ENCODE measurements at regions not wholly inside any gene's neighbourhood (a gene's known extent, or its start where the extent isn't known, plus 50 kb on each side); places are given as distances from the start of the nearest gene placed in this dataset.

DNA sequence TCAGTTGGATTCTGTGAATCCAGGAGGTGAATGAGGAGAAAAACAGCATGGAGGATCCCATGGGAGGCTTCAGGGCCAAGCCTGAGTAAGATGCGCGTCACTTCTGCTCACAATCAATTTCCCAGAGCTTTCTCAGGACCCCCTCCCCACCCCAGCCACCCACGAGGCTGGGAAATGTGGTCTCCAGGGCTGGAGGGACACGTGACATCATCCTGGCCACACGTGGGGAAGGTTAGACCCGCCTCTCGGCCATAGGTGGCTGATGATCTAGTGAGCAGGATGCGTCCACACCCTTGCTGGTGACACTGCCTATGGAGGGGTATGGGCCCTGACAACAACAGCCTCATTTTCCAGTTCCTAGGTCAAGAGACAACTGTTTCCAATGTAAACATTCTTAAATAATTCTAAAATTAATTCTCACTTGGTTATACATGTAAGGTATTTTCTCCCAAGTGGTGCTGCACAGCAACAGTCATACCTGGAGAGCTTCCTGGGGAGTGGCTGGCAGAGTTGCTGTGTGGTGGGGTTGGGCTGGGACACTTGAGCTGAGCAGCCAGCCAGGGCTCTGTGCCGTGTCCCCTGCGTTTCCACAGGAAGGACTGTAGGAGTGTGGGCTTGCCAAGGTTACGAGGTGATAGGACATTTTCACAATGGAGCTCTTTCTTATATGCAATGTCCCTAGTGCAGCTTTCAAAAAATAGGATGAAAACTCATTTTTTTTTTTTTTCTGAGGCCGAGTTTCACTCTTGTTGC, 153.1 kb downstream of the GADD45G start:
- H3K36me3 ChIP-seq = no peaks in the 10 kb centered on the region
- DNase-seq (no peak), ATAC-seq (peak; percentile 85)
- H3K9me3 ChIP-seq = no peaks in the 10 kb centered on the region
- no peak overlapping the region for H3K27ac ChIP-seq
- no peak overlapping the region for H3K4me3 ChIP-seq
- TF ChIP-seq, protein P1, sequence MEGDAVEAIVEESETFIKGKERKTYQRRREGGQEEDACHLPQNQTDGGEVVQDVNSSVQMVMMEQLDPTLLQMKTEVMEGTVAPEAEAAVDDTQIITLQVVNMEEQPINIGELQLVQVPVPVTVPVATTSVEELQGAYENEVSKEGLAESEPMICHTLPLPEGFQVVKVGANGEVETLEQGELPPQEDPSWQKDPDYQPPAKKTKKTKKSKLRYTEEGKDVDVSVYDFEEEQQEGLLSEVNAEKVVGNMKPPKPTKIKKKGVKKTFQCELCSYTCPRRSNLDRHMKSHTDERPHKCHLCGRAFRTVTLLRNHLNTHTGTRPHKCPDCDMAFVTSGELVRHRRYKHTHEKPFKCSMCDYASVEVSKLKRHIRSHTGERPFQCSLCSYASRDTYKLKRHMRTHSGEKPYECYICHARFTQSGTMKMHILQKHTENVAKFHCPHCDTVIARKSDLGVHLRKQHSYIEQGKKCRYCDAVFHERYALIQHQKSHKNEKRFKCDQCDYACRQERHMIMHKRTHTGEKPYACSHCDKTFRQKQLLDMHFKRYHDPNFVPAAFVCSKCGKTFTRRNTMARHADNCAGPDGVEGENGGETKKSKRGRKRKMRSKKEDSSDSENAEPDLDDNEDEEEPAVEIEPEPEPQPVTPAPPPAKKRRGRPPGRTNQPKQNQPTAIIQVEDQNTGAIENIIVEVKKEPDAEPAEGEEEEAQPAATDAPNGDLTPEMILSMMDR (IDR thresholded peaks at IDR 0.05) = no peak
- H3K27me3 ChIP-seq = no peaks in the 10 kb centered on the region
- H3K4me1 ChIP-seq = no peaks in the 10 kb centered on the region
- intact Hi-C loops (cut with DNase I) = no loop called here

DNA sequence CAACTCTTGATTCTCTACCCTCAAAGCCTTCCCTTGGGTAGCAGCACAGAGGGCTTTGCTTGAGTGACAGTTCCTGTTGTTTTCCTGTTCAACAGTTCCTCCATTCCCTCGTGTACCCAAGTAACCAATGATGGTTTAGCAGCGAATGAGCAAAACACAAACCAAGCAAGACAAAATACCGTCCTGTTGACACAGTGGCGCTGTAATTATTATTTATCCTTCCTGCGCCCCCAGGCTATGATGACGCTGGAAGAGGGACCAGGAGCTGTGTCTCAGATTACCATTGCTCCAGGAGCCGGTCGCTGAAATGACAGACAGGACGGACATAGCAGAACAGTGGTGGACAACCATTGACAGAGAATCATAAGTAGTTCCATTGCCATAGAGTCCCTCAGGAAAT, 154.8 kb downstream of the GADD45G start:
- Histone ChIP-seq H3K4me3 (no peak overlapping the region), H3K36me3 (no peaks in the 10 kb centered on the region), H3K4me1 (no peaks in the 10 kb centered on the region), H3K9me3 (no peaks in the 10 kb centered on the region), H3K27me3 (no peaks in the 10 kb centered on the region), H3K27ac (no peak overlapping the region)
- intact Hi-C loops (cut with DNase I) = no loop called here
- DNase-seq (no peak), ATAC-seq (no peak)
- TF ChIP-seq, protein P1 (IDR thresholded peaks at IDR 0.05) = no peak

DNA sequence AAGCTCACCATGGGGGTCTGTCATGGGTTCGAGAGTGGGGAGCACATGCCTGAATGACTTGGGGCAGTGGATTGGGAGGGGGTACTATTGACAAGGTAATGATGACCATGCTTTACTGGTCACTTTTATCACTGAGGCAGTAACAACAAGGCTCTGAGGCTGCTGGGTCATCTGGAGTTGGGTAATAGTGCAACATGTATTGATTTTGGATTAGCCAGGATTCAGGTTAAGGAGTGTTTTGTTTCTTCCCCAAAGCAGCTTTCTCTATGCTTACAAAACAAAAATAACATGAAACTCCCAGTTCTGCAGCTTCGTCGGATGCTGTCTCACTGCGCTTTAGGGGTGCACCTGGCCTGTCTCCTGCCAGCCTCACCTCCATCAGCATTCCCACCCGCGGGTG, 155.3 kb downstream of the GADD45G start:
- ATAC-seq = no peak
- DNase-seq = no peak
- no peaks in the 10 kb centered on the region for H3K27me3 ChIP-seq
- TF ChIP-seq, protein P1 (IDR thresholded peaks at IDR 0.05) = no peak
- H3K4me1 ChIP-seq = no peaks in the 10 kb centered on the region
- no peak overlapping the region for H3K27ac ChIP-seq
- no peak overlapping the region for H3K4me3 ChIP-seq
- intact Hi-C loops (cut with DNase I) = no loop called here
- H3K9me3 ChIP-seq = no peaks in the 10 kb centered on the region
- no peaks in the 10 kb centered on the region for H3K36me3 ChIP-seq

DNA sequence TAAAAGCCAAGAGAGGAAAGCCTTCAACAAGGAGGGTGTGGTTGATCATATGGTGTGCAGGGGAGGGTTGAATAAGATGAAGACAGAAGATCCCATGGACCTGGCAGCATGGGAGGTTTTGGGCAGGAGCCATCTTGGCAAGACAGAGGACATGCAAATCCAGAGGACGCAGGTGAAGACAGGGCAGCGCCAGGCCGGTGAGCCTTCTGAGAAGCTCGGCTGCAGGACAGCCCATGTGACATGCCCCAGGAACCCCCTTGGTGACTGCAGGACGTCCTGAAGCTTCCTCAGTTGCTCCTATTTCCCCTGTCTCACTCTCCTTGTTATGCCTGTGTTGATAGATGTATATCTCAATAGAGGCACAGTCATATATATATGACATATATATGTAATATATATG, 159.4 kb downstream of the GADD45G start:
- no peaks in the 10 kb centered on the region for H3K4me1 ChIP-seq
- intact Hi-C loops (cut with DNase I) = no loop called here
- DNase-seq (no peak), ATAC-seq (no peak)
- TF ChIP-seq, protein P1 (IDR thresholded peaks at IDR 0.05) = no peak
- no peak overlapping the region for H3K27ac ChIP-seq
- H3K4me3 ChIP-seq = no peak overlapping the region
- H3K27me3 ChIP-seq = no peaks in the 10 kb centered on the region
- no peaks in the 10 kb centered on the region for H3K36me3 ChIP-seq
- H3K9me3 ChIP-seq = no peaks in the 10 kb centered on the region

DNA sequence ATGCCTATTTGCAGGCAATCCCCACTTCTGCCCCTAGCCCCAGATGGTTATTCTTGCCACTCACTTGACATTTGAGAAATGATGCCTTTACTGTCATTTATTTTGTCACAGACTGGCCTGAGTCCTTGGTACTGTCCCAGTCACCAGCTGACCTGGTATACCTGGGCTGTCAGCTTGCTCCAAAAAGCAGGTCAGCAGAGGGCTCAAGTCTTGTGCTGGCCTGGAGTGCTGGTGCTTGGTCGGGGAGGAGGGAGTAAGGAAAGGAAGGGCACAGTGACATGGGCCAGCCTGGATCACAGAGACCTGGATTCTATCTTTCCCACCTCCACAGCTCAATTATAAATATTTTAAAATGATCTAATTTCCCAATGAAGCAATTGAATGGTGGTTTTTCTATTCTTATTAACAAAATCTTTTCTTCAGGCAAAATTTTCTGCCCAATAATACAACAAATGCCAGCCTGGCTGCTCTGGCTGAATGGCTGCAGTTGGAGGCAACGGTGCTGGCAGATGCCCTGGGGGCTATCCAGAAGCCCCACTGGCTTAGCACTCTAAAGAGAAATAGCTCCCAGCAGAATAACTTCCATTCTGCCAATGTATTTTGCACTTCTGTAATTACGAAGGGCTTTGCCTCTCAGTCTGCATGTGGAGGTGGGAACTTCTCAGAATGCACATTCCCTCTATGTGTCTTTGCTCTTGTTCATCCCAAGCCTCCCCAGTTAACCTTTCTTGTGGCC, 160.6 kb downstream of the GADD45G start:
- intact Hi-C loops (cut with DNase I) = no loop called here
- Histone ChIP-seq H3K9me3 (no peaks in the 10 kb centered on the region), H3K4me3 (no peak overlapping the region), H3K4me1 (peaks cover 0 to under 1% of the 10 kb centered on the region in 2 donors), H3K27ac (no peak overlapping the region), H3K36me3 (no peaks in the 10 kb centered on the region), H3K27me3 (no peaks in the 10 kb centered on the region)
- DNase-seq (no peak), ATAC-seq (no peak)
- TF ChIP-seq, protein P1 (IDR thresholded peaks at IDR 0.05) = no peak
